ENCODE measurements at regions not wholly inside any gene's neighbourhood (a gene's known extent, or its start where the extent isn't known, plus 50 kb on each side); places are given as distances from the start of the nearest gene placed in this dataset.

DNA sequence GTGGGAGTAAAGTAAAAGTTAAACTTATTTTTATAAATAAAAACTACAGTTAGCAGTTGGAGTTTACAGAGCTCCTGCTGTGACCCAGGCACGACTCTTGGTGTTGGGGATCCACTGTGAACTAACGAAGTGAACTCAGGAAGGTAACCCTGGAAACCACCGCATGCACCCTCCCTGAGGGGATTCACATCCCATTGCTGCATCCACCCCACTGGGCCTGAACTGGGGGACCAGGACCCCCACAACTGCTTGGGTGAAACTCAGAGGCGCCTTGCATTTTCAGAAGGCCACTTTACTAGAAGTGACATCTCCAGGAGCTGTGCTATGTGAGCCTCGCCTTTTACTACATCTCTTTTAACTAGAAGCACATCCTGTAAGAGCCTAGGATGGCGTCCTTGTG, 166.4 kb downstream of the TEX29 start:
- peaks cover 3 to 7% of the 10 kb centered on the region in 2 donors for H3K27me3 Mint-ChIP-seq
- H3K9me3 Mint-ChIP-seq, result peaks cover 0 to 12% (median 3%) of the 10 kb centered on the region in 5 donors
- no peak for DNase-seq
- CTCF ChIA-PET, result no interaction called here
- H3K27me3 ChIP-seq (ENCODE audit: insufficient read depth, low read length, poor library complexity, severe bottlenecking), result no peaks in the 10 kb centered on the region
- H3K27ac Mint-ChIP-seq, result no peak overlapping the region
- no peaks in the 10 kb centered on the region for H3K36me3 Mint-ChIP-seq
- no peak overlapping the region for H3K4me3 ChIP-seq (ENCODE audit: low read length)
- no peaks in the 10 kb centered on the region for H3K4me1 ChIP-seq (ENCODE audit: insufficient read depth, low read length)
- POLR2A ChIA-PET, result no interaction called here
- no peaks in the 10 kb centered on the region for H3K4me1 Mint-ChIP-seq
- no peak overlapping the region for H3K27ac ChIP-seq (ENCODE audit: low read depth, low read length)
- H3K9me3 ChIP-seq (ENCODE audit: low read length), result no peaks in the 10 kb centered on the region
- H3K4me3 Mint-ChIP-seq, result no peak overlapping the region
- H3K36me3 ChIP-seq (ENCODE audit: insufficient read depth, low read length), result no peaks in the 10 kb centered on the region

DNA sequence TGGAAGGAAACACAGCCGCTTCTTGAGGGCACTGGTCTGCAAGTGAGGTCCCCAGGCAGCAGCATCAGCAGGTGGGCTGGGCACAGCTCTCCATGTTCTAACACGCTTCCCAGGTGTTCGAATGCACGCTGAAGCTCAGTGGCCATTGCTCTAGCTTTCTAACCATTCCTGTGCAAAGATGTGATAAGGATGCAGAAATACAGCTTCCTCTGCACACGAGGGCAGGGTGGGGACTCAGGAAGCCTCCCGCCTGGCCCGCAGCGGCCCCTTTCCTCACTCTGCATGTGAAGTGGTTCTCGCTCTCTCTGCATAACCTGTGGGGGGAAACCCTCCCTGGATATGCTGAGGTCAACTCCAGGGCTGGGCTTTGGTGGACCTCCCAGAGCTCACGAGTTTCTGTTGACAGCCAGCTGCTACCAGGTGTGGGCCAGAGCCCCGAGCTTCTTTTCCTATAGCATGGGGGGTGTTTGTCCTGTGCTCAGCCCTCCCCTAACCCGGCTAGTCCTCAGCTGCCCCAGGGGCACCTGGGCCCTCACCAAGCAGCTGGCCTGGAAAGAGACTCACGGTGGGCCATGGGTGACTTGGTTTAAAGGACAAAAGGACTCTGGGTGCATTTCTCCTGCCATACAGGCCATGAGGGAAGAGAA, 168.2 kb downstream of the TEX29 start:
- no peak overlapping the region for H3K27ac Mint-ChIP-seq
- CTCF ChIA-PET, result no interaction called here

DNA sequence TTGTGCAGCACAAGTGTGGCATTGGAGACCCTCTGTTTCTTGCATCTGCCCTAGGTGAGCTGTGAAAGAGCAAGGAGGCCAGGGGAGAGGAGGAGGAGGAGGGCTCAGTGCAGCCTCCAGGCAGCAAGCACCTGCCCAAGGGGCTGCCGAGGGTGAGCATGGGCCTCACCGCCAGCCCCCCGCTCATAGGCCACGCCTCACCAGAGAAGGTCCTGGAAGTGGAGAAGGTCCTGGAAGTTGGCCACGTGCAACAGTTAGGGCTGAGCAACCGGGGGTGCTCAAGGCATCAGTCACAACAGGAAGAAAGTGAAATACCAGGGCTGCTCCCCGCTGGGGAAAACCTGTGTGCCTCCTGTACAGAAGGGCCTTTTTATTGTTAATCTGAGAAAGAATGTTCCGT, 168.9 kb downstream of the TEX29 start:
- no peak overlapping the region for H3K4me3 Mint-ChIP-seq
- CTCF ChIA-PET, result interaction anchor here (0.7 kb wide), 1 partner anchor 538 kb away, joined by 3 read pairs; no protein-coding TSS in a partner anchor
- H3K9me3 Mint-ChIP-seq, result peaks cover 0 to 12% (median 3%) of the 10 kb centered on the region in 5 donors
- no peaks in the 10 kb centered on the region for H3K4me1 Mint-ChIP-seq
- H3K9me3 ChIP-seq (ENCODE audit: low read length), result no peaks in the 10 kb centered on the region
- DNase-seq, result no peak
- no peaks in the 10 kb centered on the region for H3K4me1 ChIP-seq (ENCODE audit: insufficient read depth, low read length)
- no peak overlapping the region for H3K27ac ChIP-seq (ENCODE audit: low read depth, low read length)
- no peaks in the 10 kb centered on the region for H3K27me3 ChIP-seq (ENCODE audit: insufficient read depth, low read length, poor library complexity, severe bottlenecking)
- H3K4me3 ChIP-seq (ENCODE audit: low read length), result no peak overlapping the region
- peaks cover 0 to 8% of the 10 kb centered on the region in 2 donors for H3K27me3 Mint-ChIP-seq
- no peaks in the 10 kb centered on the region for H3K36me3 Mint-ChIP-seq
- no peaks in the 10 kb centered on the region for H3K36me3 ChIP-seq (ENCODE audit: insufficient read depth, low read length)
- no peak overlapping the region for H3K27ac Mint-ChIP-seq
- POLR2A ChIA-PET, result no interaction called here

More for the DNA sequence above, 168.2 kb downstream of the TEX29 start:
- Histone ChIP-seq H3K4me1 (ENCODE audit: insufficient read depth, low read length) (no peaks in the 10 kb centered on the region), H3K36me3 (ENCODE audit: insufficient read depth, low read length) (no peaks in the 10 kb centered on the region), H3K9me3 (ENCODE audit: low read length) (no peaks in the 10 kb centered on the region), H3K4me3 (ENCODE audit: low read length) (no peak overlapping the region), H3K27ac (ENCODE audit: low read depth, low read length) (no peak overlapping the region), H3K27me3 (ENCODE audit: insufficient read depth, low read length, poor library complexity, severe bottlenecking) (no peaks in the 10 kb centered on the region)
- Mint-ChIP-seq H3K27me3 (peaks cover 3 to 8% of the 10 kb centered on the region in 2 donors), H3K9me3 (peaks cover 0 to 12% (median 3%) of the 10 kb centered on the region in 5 donors), H3K4me1 (no peaks in the 10 kb centered on the region), H3K36me3 (no peaks in the 10 kb centered on the region), H3K4me3 (no peak overlapping the region)
- POLR2A ChIA-PET, result no interaction called here
- no peak for DNase-seq

DNA sequence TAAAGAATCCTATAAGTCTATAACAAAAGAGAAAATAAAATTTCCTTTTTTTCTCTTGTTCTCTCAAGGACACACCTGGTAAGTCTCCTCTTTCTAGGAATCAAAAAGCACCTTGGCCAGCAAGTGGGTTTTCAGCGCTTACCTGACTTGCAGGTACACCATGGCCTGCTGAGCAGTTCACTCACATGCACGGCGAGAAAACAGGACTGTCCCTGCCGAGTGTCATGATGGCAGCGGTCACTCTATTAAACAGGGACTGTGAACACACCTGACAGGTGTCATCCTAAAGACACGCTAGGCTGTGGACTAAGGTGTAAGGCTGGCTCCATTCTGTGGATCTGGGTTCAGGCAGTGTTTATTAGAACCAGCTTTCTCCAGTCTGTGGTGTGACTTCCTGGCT, 170.2 kb downstream of the TEX29 start:
- no peak overlapping the region for H3K4me3 Mint-ChIP-seq
- Histone ChIP-seq H3K9me3 (ENCODE audit: low read length) (no peaks in the 10 kb centered on the region), H3K27ac (ENCODE audit: low read depth, low read length) (no peak overlapping the region), H3K4me1 (ENCODE audit: insufficient read depth, low read length) (no peaks in the 10 kb centered on the region), H3K4me3 (ENCODE audit: low read length) (no peak overlapping the region), H3K36me3 (ENCODE audit: insufficient read depth, low read length) (no peaks in the 10 kb centered on the region), H3K27me3 (ENCODE audit: insufficient read depth, low read length, poor library complexity, severe bottlenecking) (no peaks in the 10 kb centered on the region)
- CTCF ChIA-PET, result no interaction called here
- DNase-seq, result no peak
- H3K9me3 Mint-ChIP-seq, result peaks cover 0 to 11% (median 3%) of the 10 kb centered on the region in 5 donors
- POLR2A ChIA-PET, result no interaction called here
- H3K4me1 Mint-ChIP-seq, result no peaks in the 10 kb centered on the region
- peaks cover 0 to 8% of the 10 kb centered on the region in 2 donors for H3K27me3 Mint-ChIP-seq
- H3K27ac Mint-ChIP-seq, result no peak overlapping the region
- no peaks in the 10 kb centered on the region for H3K36me3 Mint-ChIP-seq

DNA sequence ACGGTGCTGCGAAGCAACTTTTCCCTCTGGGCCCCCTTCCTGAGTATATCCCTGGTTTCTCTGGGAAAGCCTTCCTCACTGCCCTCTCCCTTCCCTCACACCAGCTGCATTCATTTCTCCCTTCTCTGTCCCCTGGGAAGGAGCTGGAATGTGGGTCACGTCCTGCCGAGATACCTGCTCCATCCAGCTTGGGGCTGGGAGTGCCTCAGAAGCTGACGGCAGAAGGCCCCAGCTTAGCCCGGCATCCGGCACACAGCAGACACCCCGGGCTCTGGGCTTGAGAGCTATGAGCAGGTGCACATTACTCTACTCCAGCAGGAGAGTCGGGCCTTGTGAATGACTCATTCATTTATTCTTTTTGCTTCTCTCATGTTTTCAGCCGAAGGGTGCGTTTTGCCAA, 170.6 kb downstream of the TEX29 start:
- no peak overlapping the region for H3K27ac Mint-ChIP-seq

DNA sequence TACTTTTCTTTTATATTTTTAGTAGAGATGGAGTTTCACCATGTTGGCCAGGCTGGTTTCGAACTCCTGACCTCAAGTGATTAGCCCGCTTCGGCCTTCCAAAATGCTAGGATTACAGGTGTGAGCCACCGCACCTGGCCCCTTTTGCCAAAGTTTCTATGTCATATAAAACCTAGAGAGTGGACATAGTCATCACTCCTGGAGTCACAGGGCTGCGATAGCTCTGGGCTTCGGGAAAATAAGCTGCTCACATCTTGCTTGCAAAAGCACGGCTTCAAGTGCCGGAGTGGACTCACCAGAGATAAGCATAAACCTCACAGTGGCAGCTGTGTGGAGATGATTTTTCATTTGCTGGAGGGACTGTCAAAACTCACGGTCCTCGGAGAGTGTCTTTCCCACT, 171.2 kb downstream of the TEX29 start:
- ChIA-PET POLR2A (no interaction called here), CTCF (no interaction called here)
- no peak overlapping the region for H3K4me3 Mint-ChIP-seq

More for the DNA sequence above, 170.6 kb downstream of the TEX29 start:
- Histone ChIP-seq H3K27ac (ENCODE audit: low read depth, low read length) (no peak overlapping the region), H3K4me1 (ENCODE audit: insufficient read depth, low read length) (no peaks in the 10 kb centered on the region), H3K36me3 (ENCODE audit: insufficient read depth, low read length) (no peaks in the 10 kb centered on the region), H3K9me3 (ENCODE audit: low read length) (no peaks in the 10 kb centered on the region), H3K27me3 (ENCODE audit: insufficient read depth, low read length, poor library complexity, severe bottlenecking) (no peaks in the 10 kb centered on the region), H3K4me3 (ENCODE audit: low read length) (no peak overlapping the region)
- CTCF ChIA-PET, result no interaction called here
- POLR2A ChIA-PET, result no interaction called here
- Mint-ChIP-seq H3K36me3 (no peaks in the 10 kb centered on the region), H3K27me3 (peaks cover 0 to 8% of the 10 kb centered on the region in 2 donors), H3K9me3 (peaks cover 0 to 9% (median 3%) of the 10 kb centered on the region in 5 donors), H3K4me3 (no peak overlapping the region), H3K4me1 (no peaks in the 10 kb centered on the region)
- DNase-seq, result no peak

DNA sequence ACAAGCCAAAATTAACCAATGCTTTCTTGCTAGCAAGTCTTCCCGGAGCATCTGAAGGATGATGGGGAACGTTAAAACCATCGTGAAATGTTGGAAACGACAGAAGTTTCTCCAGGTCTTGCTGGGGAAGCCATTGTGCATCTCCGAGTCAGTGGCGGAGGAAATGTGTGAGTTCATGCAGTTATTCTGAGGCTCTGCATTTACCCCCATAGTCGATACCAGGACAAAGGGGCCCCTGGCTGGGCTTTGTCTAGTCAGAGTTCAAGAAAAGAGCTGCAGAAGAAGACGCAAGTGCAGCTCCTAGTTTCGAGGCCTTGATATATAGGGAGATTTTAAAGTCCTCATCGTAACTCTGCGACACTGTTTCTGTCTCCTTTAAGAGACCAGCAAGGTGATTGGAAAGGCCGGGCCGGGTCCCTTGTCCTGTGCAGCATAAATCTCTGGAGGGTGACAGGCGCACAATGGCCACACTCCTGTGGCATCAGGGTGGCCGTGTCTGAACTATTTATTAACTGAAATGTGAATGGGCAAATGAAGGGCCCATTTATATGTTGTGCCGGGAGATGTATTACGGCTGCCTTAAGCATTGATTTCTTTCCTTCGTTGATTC, 172.0 kb downstream of the TEX29 start:
- no peaks in the 10 kb centered on the region for H3K4me1 ChIP-seq (ENCODE audit: insufficient read depth, low read length)
- CTCF ChIA-PET, result no interaction called here
- no peak overlapping the region for H3K27ac Mint-ChIP-seq
- no peak for DNase-seq
- H3K36me3 Mint-ChIP-seq, result no peaks in the 10 kb centered on the region
- POLR2A ChIA-PET, result no interaction called here
- no peak overlapping the region for H3K4me3 Mint-ChIP-seq
- H3K9me3 Mint-ChIP-seq, result peaks cover 0 to 3% (median 2%) of the 10 kb centered on the region in 5 donors
- H3K27ac ChIP-seq (ENCODE audit: low read depth, low read length), result no peak overlapping the region
- H3K9me3 ChIP-seq (ENCODE audit: low read length), result no peaks in the 10 kb centered on the region
- H3K4me1 Mint-ChIP-seq, result no peaks in the 10 kb centered on the region
- no peaks in the 10 kb centered on the region for H3K27me3 ChIP-seq (ENCODE audit: insufficient read depth, low read length, poor library complexity, severe bottlenecking)
- peaks cover 0 to 8% of the 10 kb centered on the region in 2 donors for H3K27me3 Mint-ChIP-seq
- no peaks in the 10 kb centered on the region for H3K36me3 ChIP-seq (ENCODE audit: insufficient read depth, low read length)
- no peak overlapping the region for H3K4me3 ChIP-seq (ENCODE audit: low read length)

More for the DNA sequence above, 171.2 kb downstream of the TEX29 start:
- Mint-ChIP-seq H3K9me3 (peaks cover 0 to 3% (median 2%) of the 10 kb centered on the region in 5 donors), H3K4me1 (no peaks in the 10 kb centered on the region), H3K27me3 (peaks cover 0 to 8% of the 10 kb centered on the region in 2 donors), H3K36me3 (no peaks in the 10 kb centered on the region), H3K27ac (no peak overlapping the region)
- no peak for DNase-seq
- no peak overlapping the region for H3K27ac ChIP-seq (ENCODE audit: low read depth, low read length)
- H3K9me3 ChIP-seq (ENCODE audit: low read length), result no peaks in the 10 kb centered on the region
- no peaks in the 10 kb centered on the region for H3K36me3 ChIP-seq (ENCODE audit: insufficient read depth, low read length)
- no peaks in the 10 kb centered on the region for H3K4me1 ChIP-seq (ENCODE audit: insufficient read depth, low read length)
- no peak overlapping the region for H3K4me3 ChIP-seq (ENCODE audit: low read length)
- H3K27me3 ChIP-seq (ENCODE audit: insufficient read depth, low read length, poor library complexity, severe bottlenecking), result no peaks in the 10 kb centered on the region

DNA sequence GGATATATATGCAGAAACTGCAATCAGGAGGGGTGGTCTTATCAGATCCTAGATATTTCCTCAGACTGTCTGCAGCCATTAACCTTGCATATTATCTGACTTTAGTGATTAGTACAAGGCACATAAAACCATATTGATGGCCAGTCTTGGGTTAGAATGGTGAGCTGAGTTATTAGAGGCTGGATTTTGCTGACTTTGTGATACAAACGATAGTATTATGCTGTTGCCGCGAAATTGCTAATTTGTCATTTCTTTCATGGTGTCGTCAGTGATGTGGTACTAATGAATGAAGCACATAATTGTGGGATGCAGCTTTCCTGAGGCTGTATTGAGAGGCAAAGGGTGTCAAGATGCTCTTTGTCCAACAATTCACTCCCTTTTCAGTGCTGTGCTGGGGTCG, 172.5 kb downstream of the TEX29 start:
- CTCF ChIA-PET, result no interaction called here
- no peak overlapping the region for H3K27ac ChIP-seq (ENCODE audit: low read depth, low read length)
- Mint-ChIP-seq H3K36me3 (no peaks in the 10 kb centered on the region), H3K27me3 (peaks cover 0 to 8% of the 10 kb centered on the region in 2 donors), H3K27ac (no peak overlapping the region), H3K9me3 (peaks cover 0 to 3% (median 2%) of the 10 kb centered on the region in 5 donors), H3K4me1 (no peaks in the 10 kb centered on the region), H3K4me3 (no peak overlapping the region)
- H3K36me3 ChIP-seq (ENCODE audit: insufficient read depth, low read length), result no peaks in the 10 kb centered on the region
- no peak overlapping the region for H3K4me3 ChIP-seq (ENCODE audit: low read length)
- H3K4me1 ChIP-seq (ENCODE audit: insufficient read depth, low read length), result no peaks in the 10 kb centered on the region
- POLR2A ChIA-PET, result no interaction called here
- no peak for DNase-seq
- no peaks in the 10 kb centered on the region for H3K9me3 ChIP-seq (ENCODE audit: low read length)
- H3K27me3 ChIP-seq (ENCODE audit: insufficient read depth, low read length, poor library complexity, severe bottlenecking), result no peaks in the 10 kb centered on the region
